ENCODE measurements at regions not wholly inside any gene's neighbourhood (a gene's known extent, or its start where the extent isn't known, plus 50 kb on each side); places are given as distances from the start of the nearest gene placed in this dataset.
"Not testable (repeated sequence)": the region's sequence is repeated elsewhere in the genome, so short reads cannot be mapped to it uniquely, and the experiment has no call there.

- in situ Hi-C loops (cut with MboI; ENCODE audit: low sequenced_read_pairs in 4 of 4); DNase-seq; ATAC-seq: not testable (repeated sequence)
Measured at GRCh38 chr22:10737931-10738330, 4790.1 kb upstream of the OR11H1 start.

GRCh38 chr22:10741210-10741609 is 4786.8 kb upstream of the OR11H1 start:
- no peak for ATAC-seq
- no peak for DNase-seq
- no peaks in the 10 kb centered on the region for H3K27me3 ChIP-seq
- no peak overlapping the region for H3K27ac ChIP-seq
- H3K36me3 ChIP-seq, result no peaks in the 10 kb centered on the region
- intact Hi-C loops (cut with DNase I; ENCODE audit: low total_unique reads) (no loop called here), in situ Hi-C loops (cut with MboI; ENCODE audit: low sequenced_read_pairs in 4 of 4) (no loop called here)
- H3K4me3 ChIP-seq, result no peak overlapping the region
- no peaks in the 10 kb centered on the region for H3K9me3 ChIP-seq
- TF ChIP-seq CTCF (IDR thresholded peaks at IDR 0.05 in 4 of 5, conservative IDR thresholded peaks at IDR 0.05 in 1 of 5) (no peak), POLR2A (IDR thresholded peaks at IDR 0.05) (no peak)
- H3K4me1 ChIP-seq, result no peaks in the 10 kb centered on the region

More at GRCh38 chr22:10737931-10738330, 4790.1 kb upstream of the OR11H1 start:
- H3K9me3 ChIP-seq; intact Hi-C loops (cut with DNase I; ENCODE audit: low total_unique reads); H3K36me3 ChIP-seq; H3K4me3 ChIP-seq; H3K4me1 ChIP-seq; H3K27me3 ChIP-seq; H3K27ac ChIP-seq: not testable (repeated sequence)

GRCh38 chr22:10741776-10742630 is 4786.0 kb upstream of the OR11H1 start:
- H3K27me3 ChIP-seq; H3K4me3 ChIP-seq; H3K9me3 ChIP-seq; in situ Hi-C loops (cut with MboI; ENCODE audit: low sequenced_read_pairs in 4 of 4); H3K27ac ChIP-seq; DNase-seq; H3K36me3 ChIP-seq; ATAC-seq; intact Hi-C loops (cut with DNase I; ENCODE audit: low total_unique reads); H3K4me1 ChIP-seq: not testable (repeated sequence)

GRCh38 chr22:10746382-10746781 is 4781.6 kb upstream of the OR11H1 start:
- H3K9me3 ChIP-seq; H3K27me3 ChIP-seq; intact Hi-C loops (cut with DNase I; ENCODE audit: low total_unique reads); H3K27ac ChIP-seq; H3K4me1 ChIP-seq; ATAC-seq; H3K36me3 ChIP-seq; H3K4me3 ChIP-seq; in situ Hi-C loops (cut with MboI; ENCODE audit: low sequenced_read_pairs in 4 of 4); DNase-seq: not testable (repeated sequence)

GRCh38 chr22:10747227-10747626 is 4780.8 kb upstream of the OR11H1 start:
- H3K4me1 ChIP-seq; intact Hi-C loops (cut with DNase I; ENCODE audit: low total_unique reads); H3K27ac ChIP-seq; ATAC-seq; H3K9me3 ChIP-seq; H3K4me3 ChIP-seq; H3K36me3 ChIP-seq; in situ Hi-C loops (cut with MboI; ENCODE audit: low sequenced_read_pairs in 4 of 4); H3K27me3 ChIP-seq; DNase-seq: not testable (repeated sequence)

- intact Hi-C loops (cut with DNase I; ENCODE audit: low total_unique reads); DNase-seq; in situ Hi-C loops (cut with MboI; ENCODE audit: low sequenced_read_pairs in 4 of 4); H3K27me3 ChIP-seq; H3K4me1 ChIP-seq; H3K9me3 ChIP-seq; H3K36me3 ChIP-seq; H3K27ac ChIP-seq; ATAC-seq; H3K4me3 ChIP-seq: not testable (repeated sequence)
Measured at GRCh38 chr22:10748751-10749150, 4779.2 kb upstream of the OR11H1 start.

GRCh38 chr22:10749423-10749822 is 4778.6 kb upstream of the OR11H1 start:
- intact Hi-C loops (cut with DNase I; ENCODE audit: low total_unique reads); H3K36me3 ChIP-seq; H3K4me1 ChIP-seq; H3K27ac ChIP-seq; in situ Hi-C loops (cut with MboI; ENCODE audit: low sequenced_read_pairs in 4 of 4); DNase-seq; H3K4me3 ChIP-seq; H3K27me3 ChIP-seq; H3K9me3 ChIP-seq: not testable (repeated sequence)
- ATAC-seq, result peak; percentile 12 to 16

- H3K36me3 ChIP-seq; ATAC-seq; H3K27me3 ChIP-seq; in situ Hi-C loops (cut with MboI; ENCODE audit: low sequenced_read_pairs in 4 of 4); DNase-seq; H3K4me3 ChIP-seq; H3K9me3 ChIP-seq; H3K4me1 ChIP-seq; intact Hi-C loops (cut with DNase I; ENCODE audit: low total_unique reads); H3K27ac ChIP-seq: not testable (repeated sequence)
Measured at GRCh38 chr22:10753566-10753965, 4774.4 kb upstream of the OR11H1 start.

- H3K9me3 ChIP-seq; in situ Hi-C loops (cut with MboI; ENCODE audit: low sequenced_read_pairs in 4 of 4); intact Hi-C loops (cut with DNase I; ENCODE audit: low total_unique reads): not testable (repeated sequence)
Measured at GRCh38 chr22:10755350-10755749, 4772.6 kb upstream of the OR11H1 start.

GRCh38 chr22:10760418-10760817 is 4767.6 kb upstream of the OR11H1 start:
- in situ Hi-C loops (cut with MboI; ENCODE audit: low sequenced_read_pairs in 4 of 4); H3K27ac ChIP-seq; intact Hi-C loops (cut with DNase I; ENCODE audit: low total_unique reads); H3K36me3 ChIP-seq; H3K27me3 ChIP-seq; H3K4me1 ChIP-seq; H3K4me3 ChIP-seq; H3K9me3 ChIP-seq; DNase-seq; ATAC-seq: not testable (repeated sequence)

More at GRCh38 chr22:10755350-10755749, 4772.6 kb upstream of the OR11H1 start:
- ATAC-seq, H3K36me3 ChIP-seq, H3K4me1 ChIP-seq, H3K4me3 ChIP-seq, DNase-seq, H3K27me3 ChIP-seq, H3K27ac ChIP-seq: not testable (repeated sequence)

- ATAC-seq; in situ Hi-C loops (cut with MboI; ENCODE audit: low sequenced_read_pairs in 4 of 4); H3K9me3 ChIP-seq; H3K27me3 ChIP-seq; H3K27ac ChIP-seq; H3K36me3 ChIP-seq; DNase-seq; H3K4me1 ChIP-seq; H3K4me3 ChIP-seq; intact Hi-C loops (cut with DNase I; ENCODE audit: low total_unique reads): not testable (repeated sequence)
Measured at GRCh38 chr22:10766320-10766719, 4761.7 kb upstream of the OR11H1 start.

All from gastrocnemius medialis (tissue), 4 donors.